ENCODE measurements at regions not wholly inside any gene's neighbourhood (a gene's known extent, or its start where the extent isn't known, plus 50 kb on each side); places are given as distances from the start of the nearest gene placed in this dataset.

DNA sequence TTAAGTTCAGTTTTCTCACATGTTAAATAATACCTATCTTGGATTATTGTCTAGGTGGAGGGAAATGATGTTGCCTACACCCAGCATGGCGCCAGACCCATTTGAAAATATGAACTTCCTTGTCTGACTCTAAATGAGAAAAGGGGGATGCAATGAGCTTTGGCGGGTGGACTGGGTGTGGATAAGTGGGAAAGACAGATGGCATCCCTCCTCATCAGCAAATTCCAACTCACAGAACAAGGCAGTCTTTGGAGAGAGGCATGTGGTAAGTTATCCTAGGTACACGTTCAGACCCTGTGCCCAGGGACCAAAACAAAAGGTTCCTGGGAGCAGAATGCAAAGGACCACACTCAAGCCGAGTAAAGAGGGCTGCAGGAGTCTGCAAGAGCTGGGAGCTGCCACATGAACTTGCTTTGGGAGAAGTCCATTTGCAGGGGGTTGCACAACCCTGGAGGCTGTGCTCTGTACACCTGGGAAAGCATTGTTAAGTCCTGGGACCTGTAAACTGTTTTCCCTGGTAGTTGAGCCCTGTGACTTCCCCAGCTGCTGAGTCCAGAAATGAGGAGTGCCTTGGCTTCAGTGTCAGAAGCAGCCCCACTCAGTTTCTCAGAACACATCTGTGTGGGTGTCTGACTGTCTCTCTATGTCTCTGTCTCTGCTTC lies 102.3 kb upstream of the TPM1 start:
- DNase-seq, result no peak
- in situ Hi-C loops (cut with MboI; ENCODE audit: low pct_unique_long_range_greater_than_20kb, low sequenced_read_pairs), result no loop called here

DNA sequence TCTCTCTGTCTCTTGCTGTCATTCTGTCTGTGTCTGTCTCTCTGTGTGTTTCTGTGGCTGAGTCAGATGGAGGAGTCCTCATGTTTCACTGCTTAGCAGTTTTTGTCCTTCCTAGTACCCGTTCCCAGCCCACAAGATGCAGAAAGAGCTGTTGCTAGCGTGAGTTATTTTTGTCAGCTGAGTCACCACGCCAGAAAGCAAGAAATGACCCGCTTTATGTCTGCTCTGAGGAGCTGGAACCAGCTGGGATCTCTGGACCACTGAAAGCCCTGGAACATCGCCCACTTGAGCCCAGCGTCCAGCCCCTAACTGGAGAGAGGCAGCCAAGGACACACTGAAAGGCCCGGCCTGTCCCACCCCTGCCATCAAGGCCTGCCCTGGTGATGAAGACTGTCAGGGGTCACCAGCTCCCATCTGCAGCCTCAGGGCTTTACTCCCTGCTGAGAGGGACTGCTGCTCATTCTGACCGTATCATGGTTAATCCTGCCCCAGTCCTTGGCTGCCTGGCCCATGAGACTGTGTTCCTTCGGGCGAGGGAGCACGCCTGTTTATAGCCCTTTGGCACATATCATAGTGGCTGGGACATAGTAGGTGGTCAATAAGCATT lies 101.7 kb upstream of the TPM1 start:
- in situ Hi-C loops (cut with MboI; ENCODE audit: low pct_unique_long_range_greater_than_20kb, low sequenced_read_pairs), result no loop called here
- no peak for DNase-seq

DNA sequence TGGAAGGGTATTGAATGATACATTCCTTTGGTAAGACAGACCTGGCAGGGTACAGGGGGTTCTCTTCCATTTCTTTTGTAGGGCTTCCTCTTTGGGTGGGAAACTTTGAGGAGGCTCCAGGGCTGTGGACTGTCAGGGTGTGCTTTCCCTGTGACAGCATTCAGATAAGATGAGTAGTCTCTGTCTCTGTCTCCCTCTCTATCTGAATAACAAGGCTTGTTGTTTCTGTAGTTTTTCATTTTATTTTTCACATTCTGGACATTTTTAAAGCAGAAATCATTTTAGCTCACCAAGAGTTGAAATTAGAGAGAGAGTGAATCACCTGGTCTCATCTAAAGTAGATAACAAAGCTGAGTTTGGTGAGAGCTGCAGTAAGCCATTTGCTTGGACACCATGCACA lies 100.8 kb upstream of the TPM1 start:
- in situ Hi-C loops (cut with MboI; ENCODE audit: low pct_unique_long_range_greater_than_20kb, low sequenced_read_pairs), result no loop called here
- no peak for DNase-seq

DNA sequence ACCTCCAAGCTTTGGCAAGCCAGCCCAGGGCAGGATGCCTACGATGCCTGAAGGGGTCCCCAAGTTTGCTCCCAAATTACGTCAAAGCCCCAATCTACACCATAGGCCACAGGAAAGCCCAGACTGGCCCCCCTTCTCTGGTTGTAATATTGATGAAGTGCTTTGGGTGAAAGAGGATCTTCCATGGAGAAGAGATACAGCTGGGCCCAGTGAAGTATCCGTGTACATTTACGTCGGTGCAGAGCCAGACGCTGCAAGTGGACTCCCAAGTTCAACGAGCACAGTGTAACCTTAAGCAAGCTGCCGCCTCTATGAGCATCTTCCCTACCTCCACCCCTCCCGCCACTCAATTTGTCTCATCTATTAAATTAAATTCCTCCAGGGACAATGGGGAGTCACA lies 100.1 kb upstream of the TPM1 start:
- DNase-seq, result no peak
- in situ Hi-C loops (cut with MboI; ENCODE audit: low pct_unique_long_range_greater_than_20kb, low sequenced_read_pairs), result no loop called here

DNA sequence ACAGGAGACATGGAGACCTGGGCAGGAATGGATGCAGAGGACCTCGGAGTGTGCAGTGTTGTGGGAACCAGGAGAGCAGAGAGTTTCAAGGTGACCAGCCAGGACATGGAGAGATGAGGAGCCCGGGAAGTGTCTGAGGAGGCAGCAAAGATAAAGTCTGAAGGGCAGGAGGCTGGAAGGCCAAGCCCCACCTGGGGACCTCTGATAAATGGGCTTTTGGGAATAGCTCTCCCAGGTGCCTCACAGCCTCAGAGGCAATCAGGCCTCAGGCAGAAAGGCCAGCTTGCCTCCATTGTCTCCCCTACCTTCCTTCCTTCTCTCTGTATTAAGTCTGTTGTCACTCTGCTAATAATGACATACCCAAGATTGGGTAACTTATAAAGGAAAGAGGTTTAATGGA lies 97.5 kb upstream of the TPM1 start:
- DNase-seq, result no peak
- in situ Hi-C loops (cut with MboI; ENCODE audit: low pct_unique_long_range_greater_than_20kb, low sequenced_read_pairs), result no loop called here

DNA sequence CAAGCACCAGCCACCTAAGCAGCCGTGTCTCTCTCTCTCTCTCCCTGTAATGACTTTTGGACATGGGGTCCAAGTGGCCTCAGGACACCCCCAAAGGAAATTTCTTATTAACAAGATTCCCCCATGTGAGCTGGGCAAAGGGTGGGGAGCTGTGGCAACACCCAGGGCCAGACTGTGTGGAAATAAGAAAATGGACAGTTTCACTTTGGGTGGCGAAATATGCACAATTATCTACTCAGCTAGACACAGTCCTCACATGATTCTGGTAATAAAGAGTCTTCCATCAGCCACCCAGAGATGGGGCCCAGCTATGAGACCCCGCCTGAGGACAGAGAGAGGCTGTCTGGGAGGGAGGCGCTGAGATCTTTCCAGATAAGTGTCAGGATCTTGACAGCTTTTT lies 96.8 kb upstream of the TPM1 start:
- no peak for DNase-seq
- in situ Hi-C loops (cut with MboI; ENCODE audit: low pct_unique_long_range_greater_than_20kb, low sequenced_read_pairs), result no loop called here

DNA sequence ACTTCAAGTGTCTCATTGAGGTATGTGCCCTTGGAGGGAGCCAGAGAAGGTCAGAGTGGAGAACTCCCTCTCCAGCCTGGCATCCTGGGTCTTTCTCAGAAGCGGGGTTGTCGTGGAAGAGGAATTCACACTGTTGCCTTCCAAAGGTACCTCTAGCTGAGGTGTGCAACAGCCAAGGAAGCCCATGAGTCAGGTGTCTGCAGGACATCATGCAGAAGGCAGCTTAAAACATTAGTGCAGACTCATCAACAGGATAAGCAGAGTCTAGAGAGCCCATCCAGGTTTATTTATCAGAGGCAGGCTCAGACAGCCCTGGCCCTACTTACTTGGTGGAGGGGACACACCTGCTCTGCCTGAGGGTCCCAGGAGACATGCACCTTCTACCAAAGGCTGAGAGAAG lies 95.6 kb upstream of the TPM1 start:
- in situ Hi-C loops (cut with MboI; ENCODE audit: low pct_unique_long_range_greater_than_20kb, low sequenced_read_pairs), result no loop called here
- no peak for DNase-seq

DNA sequence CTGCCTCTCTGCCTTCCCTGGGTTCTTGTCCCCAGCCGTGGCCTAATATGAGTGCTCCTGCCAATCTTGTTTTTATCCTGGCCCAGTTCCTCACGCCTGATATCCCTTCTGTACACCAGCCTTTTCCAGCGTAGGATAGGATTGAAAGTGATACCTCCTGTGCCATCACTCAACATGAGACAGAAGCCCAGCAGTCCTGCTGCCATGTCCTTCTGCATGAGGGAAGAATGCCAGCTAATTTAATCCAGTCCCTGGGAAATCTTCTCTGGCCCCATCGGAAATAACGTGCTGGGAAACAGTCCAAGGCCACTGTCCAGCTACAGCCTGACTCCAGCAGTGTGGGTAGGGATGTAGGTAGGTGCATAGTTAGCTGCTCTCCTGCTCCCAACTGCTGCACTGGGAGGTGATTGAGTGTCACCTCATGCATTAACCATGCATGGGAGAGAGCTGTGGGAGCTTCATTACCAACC lies 92.0 kb upstream of the TPM1 start:
- DNase-seq, result no peak
- in situ Hi-C loops (cut with MboI; ENCODE audit: low pct_unique_long_range_greater_than_20kb, low sequenced_read_pairs), result no loop called here

DNA sequence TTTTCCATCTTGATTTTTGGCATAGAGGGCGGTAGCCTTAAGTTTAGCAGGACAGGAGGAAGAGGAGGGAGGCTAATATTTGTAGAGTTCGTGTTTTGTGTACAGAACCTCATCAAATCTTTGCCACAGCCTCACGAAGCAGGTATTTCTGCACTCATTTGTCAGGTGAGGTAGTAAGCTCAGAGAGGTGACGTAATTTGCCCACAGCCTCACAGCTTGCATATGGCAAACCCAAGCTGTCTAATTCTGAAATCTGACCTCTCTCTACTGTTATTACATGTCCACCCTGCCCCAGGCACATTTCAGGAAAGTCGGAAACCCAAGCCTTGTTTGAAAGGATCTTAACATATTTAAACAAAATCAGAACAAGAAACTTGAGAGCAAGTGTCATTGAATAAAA lies 91.1 kb upstream of the TPM1 start:
- no peak for DNase-seq
- in situ Hi-C loops (cut with MboI; ENCODE audit: low pct_unique_long_range_greater_than_20kb, low sequenced_read_pairs), result no loop called here

DNA sequence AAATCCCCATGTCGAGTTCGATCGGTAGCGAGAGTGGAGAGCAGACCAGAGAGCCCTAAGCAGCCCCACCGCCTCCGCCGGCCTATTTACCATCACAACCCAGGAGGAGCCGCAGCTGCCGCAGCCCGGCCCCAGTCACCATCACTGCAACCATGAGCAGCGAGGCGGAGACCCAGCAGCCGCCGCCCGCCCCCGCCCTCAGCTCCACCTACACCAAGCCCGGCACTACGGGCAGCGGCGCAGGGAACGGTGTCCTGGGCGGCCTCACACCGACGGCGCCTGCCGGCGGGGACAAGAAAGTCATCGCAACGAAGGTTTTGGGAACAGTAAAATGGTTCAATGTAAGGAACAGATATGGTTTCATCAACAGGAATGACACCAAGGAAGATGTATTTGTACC lies 89.5 kb upstream of the TPM1 start:
- DNase-seq, result no peak
- in situ Hi-C loops (cut with MboI; ENCODE audit: low pct_unique_long_range_greater_than_20kb, low sequenced_read_pairs), result no loop called here

DNA sequence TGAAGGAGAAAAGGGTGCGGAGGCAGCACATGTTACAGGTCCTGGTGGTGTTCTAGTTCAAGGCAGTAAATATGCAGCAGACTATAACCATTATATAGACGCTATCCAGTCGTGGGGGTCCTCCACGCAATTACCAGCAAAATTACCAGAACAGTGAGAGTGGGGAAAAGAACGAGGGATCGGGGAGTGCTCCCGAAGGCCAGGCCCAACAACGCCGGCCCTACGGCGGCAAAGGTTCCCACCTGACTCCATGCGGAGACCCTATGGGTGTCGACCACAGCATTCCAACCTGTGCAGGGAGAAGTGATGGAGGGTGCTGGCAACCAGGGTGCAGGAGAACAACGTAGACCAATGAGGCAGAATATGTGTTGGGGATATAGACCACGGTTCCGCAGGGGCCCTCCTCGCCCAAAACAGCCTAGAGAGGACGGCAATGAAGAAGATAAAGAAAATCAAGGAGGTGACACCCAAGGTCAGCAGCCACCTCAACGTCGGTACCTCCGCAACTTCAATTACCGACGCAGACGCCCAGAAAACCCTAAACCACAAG lies 89.0 kb upstream of the TPM1 start:
- no peak for DNase-seq
- in situ Hi-C loops (cut with MboI; ENCODE audit: low pct_unique_long_range_greater_than_20kb, low sequenced_read_pairs), result no loop called here

DNA sequence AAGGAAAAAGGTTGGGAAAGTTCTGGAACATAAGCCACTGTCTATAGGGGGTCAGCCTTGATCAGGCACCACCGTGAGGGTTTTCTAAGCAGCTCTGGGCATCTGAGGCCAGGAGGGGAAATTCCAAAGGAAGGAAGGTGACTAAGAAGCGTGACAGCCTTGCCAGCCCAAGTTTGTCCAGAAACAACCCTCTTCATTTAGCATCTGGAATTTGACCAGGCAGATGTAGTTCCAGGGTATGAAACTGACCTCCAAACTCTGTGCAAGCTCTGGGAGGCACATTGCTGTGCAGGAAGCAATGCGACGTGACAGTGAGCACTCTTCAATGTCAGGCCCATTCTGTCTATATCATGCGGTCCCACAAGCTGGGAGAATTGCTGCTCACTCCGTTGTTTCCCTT lies 85.4 kb upstream of the TPM1 start:
- in situ Hi-C loops (cut with MboI; ENCODE audit: low pct_unique_long_range_greater_than_20kb, low sequenced_read_pairs), result no loop called here

DNA sequence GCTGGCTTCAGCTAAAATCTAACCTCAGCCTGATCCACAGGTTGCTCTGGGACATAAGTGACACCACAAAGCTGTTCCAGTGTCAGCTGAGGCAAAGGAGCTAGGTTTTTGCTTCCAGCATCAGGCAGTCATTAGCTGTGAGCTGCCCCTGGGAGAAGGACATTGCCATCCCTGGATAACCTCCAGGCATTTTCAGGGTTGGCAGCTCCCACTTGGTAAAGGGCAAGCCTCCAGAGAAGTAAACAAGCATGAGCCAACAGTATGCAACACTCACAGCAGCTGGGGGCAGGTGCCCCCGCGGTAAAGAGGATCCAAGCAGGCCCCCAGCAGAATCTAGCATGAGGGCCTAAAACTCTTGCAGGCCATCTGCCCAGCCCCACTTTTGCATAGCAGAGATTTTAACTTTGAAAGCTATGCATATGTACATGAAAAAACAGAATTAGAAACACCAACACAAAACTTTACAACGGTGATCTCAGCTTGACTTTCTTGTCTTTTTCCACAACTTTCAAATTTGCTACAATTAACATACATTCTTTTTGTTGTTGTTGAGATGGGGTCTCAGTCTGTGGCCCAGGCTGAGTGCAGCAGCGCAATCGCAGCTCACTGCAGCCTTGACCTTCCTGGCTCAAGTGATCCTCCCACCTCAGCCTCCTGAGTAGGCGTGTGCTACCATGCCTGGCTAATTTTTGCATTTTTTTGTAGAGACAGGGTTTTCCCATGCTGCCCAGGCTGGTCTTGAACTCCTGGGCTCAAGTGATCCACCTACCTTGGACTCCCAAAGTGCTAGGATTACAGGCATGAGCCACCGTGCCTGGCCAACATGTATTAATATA lies 83.8 kb upstream of the TPM1 start:
- in situ Hi-C loops (cut with MboI; ENCODE audit: low pct_unique_long_range_greater_than_20kb, low sequenced_read_pairs), result no loop called here
- DNase-seq, result no peak

More for the DNA sequence above, 85.4 kb upstream of the TPM1 start:
- DNase-seq, result no peak

DNA sequence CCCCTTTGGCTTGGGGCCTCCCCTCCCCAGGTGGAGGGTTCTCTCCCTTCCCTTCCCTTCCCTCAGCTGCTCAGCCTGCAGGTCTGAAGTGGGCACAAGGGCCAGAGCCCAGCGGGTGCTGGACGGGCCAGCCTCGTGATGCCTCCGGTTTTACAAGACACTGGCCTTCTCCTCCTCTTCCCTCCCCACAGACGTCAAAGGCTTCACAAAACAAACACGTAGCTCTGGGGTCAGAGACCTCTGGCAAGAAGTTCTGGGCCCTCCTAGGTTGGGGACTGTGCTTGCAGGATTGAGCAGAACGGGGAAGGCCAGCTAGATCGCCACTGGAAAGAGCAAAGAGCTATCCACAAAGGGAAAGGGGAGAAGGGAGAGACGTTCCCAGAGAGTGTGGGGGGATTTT lies 81.4 kb upstream of the TPM1 start:
- no peak for DNase-seq
- in situ Hi-C loops (cut with MboI; ENCODE audit: low pct_unique_long_range_greater_than_20kb, low sequenced_read_pairs), result no loop called here

DNA sequence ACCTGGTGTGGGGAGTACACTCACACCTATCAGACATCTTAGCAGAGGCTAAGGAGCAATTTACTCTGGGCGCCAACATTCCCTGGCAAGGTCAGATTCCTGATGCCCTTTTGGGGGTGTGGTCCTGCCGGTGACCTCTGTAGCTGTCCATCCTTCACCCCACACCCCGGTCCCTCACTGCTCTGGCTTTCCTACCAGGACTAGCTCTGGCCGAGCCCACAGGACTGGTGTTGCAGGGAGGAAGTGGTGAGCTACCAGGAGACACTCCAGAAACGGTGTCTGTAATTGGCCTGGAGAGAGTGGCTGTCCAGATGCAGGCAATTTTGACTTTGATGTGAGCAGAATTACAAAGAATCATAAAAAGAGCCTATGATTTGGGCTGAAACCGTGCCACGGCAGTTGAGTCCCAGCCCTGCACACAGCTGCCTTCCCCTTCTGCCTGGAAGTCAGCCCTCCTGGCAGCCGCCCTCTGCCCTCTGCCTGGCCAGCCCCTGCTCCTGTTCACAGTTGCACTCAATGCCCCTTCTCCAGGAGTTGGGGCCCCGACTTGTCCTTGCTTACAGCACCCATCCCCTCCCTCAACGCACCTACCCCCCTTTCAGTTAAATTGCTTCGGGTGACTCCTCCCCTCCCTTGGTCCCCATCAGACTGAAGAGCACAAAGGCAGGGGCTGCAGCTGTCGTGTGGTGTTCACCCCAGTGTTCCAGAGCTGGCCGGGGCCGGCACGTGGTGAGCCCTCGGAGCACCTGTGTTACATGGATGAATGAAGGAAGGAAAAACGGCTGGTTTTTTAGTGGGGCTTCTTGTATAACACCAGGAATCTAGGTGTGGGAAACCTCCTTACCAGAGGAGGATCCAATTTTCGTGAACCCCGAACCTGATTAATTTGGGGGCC lies 80.2 kb upstream of the TPM1 start:
- in situ Hi-C loops (cut with MboI; ENCODE audit: low pct_unique_long_range_greater_than_20kb, low sequenced_read_pairs), result no loop called here
- no peak for DNase-seq

DNA sequence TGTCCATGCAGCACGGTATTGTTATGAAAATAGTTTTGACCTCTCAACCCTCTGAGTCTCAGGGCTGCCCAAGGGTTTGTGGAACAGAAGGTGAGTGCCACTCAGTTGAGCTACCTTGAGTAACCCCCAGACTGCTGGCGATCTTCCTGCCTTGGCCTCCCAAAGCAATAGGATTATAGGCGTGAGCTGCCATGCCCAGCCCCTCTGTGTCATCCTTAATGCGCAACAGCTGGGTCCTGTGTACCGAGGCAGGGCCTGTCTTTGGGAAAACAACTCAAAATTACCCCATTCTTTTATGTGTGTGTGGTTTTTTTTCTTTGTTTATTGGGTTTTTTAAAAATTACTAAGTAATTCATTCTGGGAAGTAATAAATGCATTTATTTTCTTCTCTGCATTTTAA lies 78.3 kb upstream of the TPM1 start:
- DNase-seq, result no peak

DNA sequence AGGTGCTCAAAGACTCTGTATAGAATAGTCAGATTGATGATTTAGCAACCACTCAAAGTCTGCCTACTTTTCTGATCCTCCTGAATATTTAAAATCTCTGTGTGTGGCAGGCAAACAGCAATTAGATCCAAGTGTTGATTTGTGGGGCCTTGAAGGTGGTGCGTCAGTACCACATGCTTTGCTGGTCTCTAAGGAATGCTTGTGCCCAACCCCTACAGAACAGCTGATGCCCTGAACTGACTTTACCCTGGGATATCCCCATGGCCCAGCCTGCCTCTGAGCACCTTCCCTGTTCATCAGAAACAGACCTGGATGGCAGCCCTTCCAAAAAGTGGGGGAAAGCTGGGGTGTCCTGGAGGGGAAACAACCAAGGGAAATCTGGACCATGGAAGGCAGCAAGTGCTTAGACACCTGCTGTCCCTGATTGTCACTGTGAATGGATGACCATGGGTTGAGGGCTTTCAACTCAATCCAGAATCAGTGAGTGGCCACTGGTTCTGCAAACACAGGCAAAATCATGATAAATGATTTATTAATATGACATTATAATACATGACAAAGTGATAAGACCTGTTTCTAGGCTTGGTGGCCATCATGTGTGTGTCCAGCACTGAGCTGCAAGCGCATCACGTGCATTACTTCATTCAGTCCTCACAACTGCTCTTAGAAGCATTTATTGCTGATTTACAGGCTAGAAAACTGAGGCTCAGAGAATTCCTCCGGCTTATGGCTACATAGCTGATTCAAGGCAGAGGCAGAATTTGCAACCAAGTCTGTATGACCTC lies 76.1 kb upstream of the TPM1 start:
- no peak for DNase-seq
- in situ Hi-C loops (cut with MboI; ENCODE audit: low pct_unique_long_range_greater_than_20kb, low sequenced_read_pairs), result no loop called here

More for the DNA sequence above, 78.3 kb upstream of the TPM1 start:
- in situ Hi-C loops (cut with MboI; ENCODE audit: low pct_unique_long_range_greater_than_20kb, low sequenced_read_pairs), result no loop called here

DNA sequence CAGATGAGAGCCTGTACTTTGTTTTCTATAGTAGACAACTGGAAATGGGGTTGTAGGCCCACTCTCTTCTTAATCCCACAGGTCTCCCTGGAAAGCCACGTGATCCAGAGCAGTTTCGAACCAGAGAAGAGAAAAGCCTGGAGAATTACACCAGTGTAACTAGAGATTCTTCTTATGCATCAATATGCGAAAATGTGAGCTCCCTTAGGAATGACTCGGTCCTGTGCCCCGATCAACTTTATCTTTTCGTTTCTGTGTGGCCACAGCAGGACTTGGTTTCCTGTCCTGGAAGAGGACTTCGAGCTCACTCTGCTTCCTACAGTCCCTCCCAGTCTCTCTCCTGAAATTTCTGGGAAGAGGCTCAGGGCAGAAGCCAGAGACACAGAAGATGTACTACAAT lies 73.8 kb upstream of the TPM1 start:
- no peak for DNase-seq
- in situ Hi-C loops (cut with MboI; ENCODE audit: low pct_unique_long_range_greater_than_20kb, low sequenced_read_pairs), result no loop called here

Measured in KBM-7 (cell line).